CD14-positive monocyte (primary cell): ENCODE measurements at regions not wholly inside any gene's neighbourhood (a gene's known extent, or its start where the extent isn't known, plus 50 kb on each side); places are given as distances from the start of the nearest gene placed in this dataset.

Experiments
- DNase-seq, 3 donors: peaks; one replicate each; pipeline ENCODE4 v3.0.0-alpha.2; 2011 to 2022
- H2AFZ ChIP-seq: 2 replicates; pipeline ENCODE4 v1.6.0; 2012; ENCODE audit warnings: mild to moderate bottlenecking, low read depth, low read length, inconsistent platforms; ENCODE audit not compliant: insufficient read depth, poor library complexity, severe bottlenecking
- H3K27ac ChIP-seq, 2 donors: 1 replicate in 1 of 2; 2 replicates in 1 of 2; pipeline ENCODE4 v1.5.1; 2012 to 2013; ENCODE audit warnings: low read length in 2 of 2, control low read depth in 1 of 2, inconsistent platforms in 1 of 2, low read depth in 1 of 2, mild to moderate bottlenecking in 1 of 2
- H3K27me3 ChIP-seq, 2 donors: one replicate each; pipeline versions ENCODE4 v1.6.0 to v1.6.1; 2011 to 2013; ENCODE audit warnings: low read length in 2 of 2; ENCODE audit not compliant: control insufficient read depth in 2 of 2, insufficient read depth in 2 of 2
- H3K36me3 ChIP-seq, 2 donors: replicated peaks in 1 of 2; 1 replicate in 1 of 2; 2 replicates in 1 of 2; pipeline versions ENCODE4 v1.5.1 to v1.6.1; 2012 to 2013; ENCODE audit warnings: low read length in 2 of 2, control low read depth in 1 of 2, inconsistent platforms in 1 of 2, mild to moderate bottlenecking in 1 of 2; ENCODE audit not compliant: insufficient read depth in 2 of 2, control insufficient read depth in 1 of 2
- H3K4me1 ChIP-seq, 2 donors: 1 replicate in 1 of 2; 2 replicates in 1 of 2; pipeline versions ENCODE4 v1.5.1 to v1.6.1; 2012 to 2013; ENCODE audit warnings: low read length in 2 of 2, control low read depth in 1 of 2, inconsistent platforms in 1 of 2, mild to moderate bottlenecking in 1 of 2, moderate library complexity in 1 of 2; ENCODE audit not compliant: insufficient read depth in 2 of 2, control insufficient read depth in 1 of 2
- H3K4me2 ChIP-seq: replicated peaks from 2 replicates; pipeline ENCODE3; 2012; ENCODE audit warnings: low read length, moderate library complexity, mild to moderate bottlenecking; ENCODE audit not compliant: poor library complexity, severe bottlenecking; ENCODE audit errors: extremely low read depth
- H3K4me3 ChIP-seq, 3 experiments: fragments of 200-600 bp in 1 of 3; sonication (generic) in 1 of 3; replicated peaks in 1 of 3; 1 replicate in 2 of 3; 2 replicates in 1 of 3; pipeline ENCODE4 v1.5.1; 2011 to 2013; ENCODE audit warnings: low read length in 3 of 3, mild to moderate bottlenecking in 3 of 3, control low read depth in 2 of 3, low read depth in 2 of 3, inconsistent platforms in 1 of 3, moderate library complexity in 1 of 3
- H3K79me2 ChIP-seq: 2 replicates; pipeline ENCODE4 v1.6.0; 2012; ENCODE audit warnings: mild to moderate bottlenecking, control low read depth, inconsistent platforms, low read length, moderate library complexity; ENCODE audit not compliant: insufficient read depth
- H3K9ac ChIP-seq: 2 replicates; pipeline ENCODE4 v1.6.0; 2017; ENCODE audit warnings: low read length, mild to moderate bottlenecking; ENCODE audit not compliant: insufficient read depth, poor library complexity, severe bottlenecking
- H3K9me3 ChIP-seq, 2 donors: replicated peaks in 1 of 2; 1 replicate in 1 of 2; 2 replicates in 1 of 2; pipeline versions ENCODE4 v1.5.1 to v1.6.1; 2012 to 2013; ENCODE audit warnings: low read length in 2 of 2, control low read depth in 1 of 2; ENCODE audit not compliant: control insufficient read depth in 1 of 2, insufficient read depth in 1 of 2
- H4K20me1 ChIP-seq: 2 replicates; pipeline ENCODE4 v1.6.0; 2012; ENCODE audit warnings: mild to moderate bottlenecking, low read length, control low read depth, moderate library complexity; ENCODE audit not compliant: insufficient read depth
- H3K27ac Mint-ChIP-seq, 7 donors: one replicate each; pipeline ENCODE4 v1.8.0; 2020; ENCODE audit warnings: mild to moderate bottlenecking in 7 of 7, mixed read lengths in 7 of 7, moderate library complexity in 6 of 7, inconsistent platforms in 2 of 7
- H3K27me3 Mint-ChIP-seq, 3 donors: one replicate each; pipeline ENCODE4 v1.8.0; 2021 to 2022; ENCODE audit warnings: low read depth in 3 of 3, mild to moderate bottlenecking in 3 of 3, mixed read lengths in 3 of 3, moderate library complexity in 3 of 3, inconsistent platforms in 1 of 3
- H3K36me3 Mint-ChIP-seq, 2 donors: one replicate each; pipeline ENCODE4 v1.8.0; 2020; ENCODE audit warnings: mixed read lengths in 2 of 2, inconsistent platforms in 1 of 2, mild to moderate bottlenecking in 1 of 2
- H3K4me1 Mint-ChIP-seq: one replicate; pipeline ENCODE4 v1.8.0; 2020; ENCODE audit warnings: mild to moderate bottlenecking, mixed read lengths
- H3K4me3 Mint-ChIP-seq, 2 donors: one replicate each; pipeline ENCODE4 v1.8.0; 2020; ENCODE audit warnings: mild to moderate bottlenecking in 2 of 2, mixed read lengths in 2 of 2, moderate library complexity in 1 of 2
- H3K9me3 Mint-ChIP-seq, 7 donors: one replicate each; pipeline ENCODE4 v1.8.0; 2020 to 2022; ENCODE audit warnings: mixed read lengths in 7 of 7, mild to moderate bottlenecking in 6 of 7, moderate library complexity in 6 of 7, inconsistent platforms in 2 of 7
- CTCF ChIP-seq: fragments of 200-600 bp; IDR thresholded peaks from one replicate; pipeline ENCODE4 v1.8.0; 2022; ENCODE audit warnings: antibody characterized with exemption, mild to moderate bottlenecking
- WGBS: methylation state at CpG from one replicate; pipeline ENCODE4 v1.1.5; 2013; ENCODE audit warnings: missing lambda C conversion rate; ENCODE audit not compliant: insufficient coverage; 5-methylcytosine and 5-hydroxymethylcytosine counted together
- intact Hi-C, 2 donors: fragments of 100-400 bp; cut with micrococcal nuclease; formaldehyde crosslinking; loops; one replicate each; pipeline versions ENCODE4 v1.15.0 to v1.15.1; 2023

- no peak overlapping the region for H3K4me2 ChIP-seq
- DNase-seq: no peak
- no peak for TF ChIP-seq CTCF
- Mint-ChIP-seq H3K9me3 (peaks cover 0 to 4% (median 0%) of the 10 kb centered on the region in 7 donors), H3K4me3 (no peak overlapping the region), H3K27ac (no peak overlapping the region), H3K27me3 (no peaks in the 10 kb centered on the region), H3K36me3 (no peaks in the 10 kb centered on the region), H3K4me1 (no peaks in the 10 kb centered on the region)
- H3K27me3 ChIP-seq: no peaks in the 10 kb centered on the region
- no peaks in the 10 kb centered on the region for H3K4me1 ChIP-seq
- H3K9me3 ChIP-seq: no peaks in the 10 kb centered on the region
- no peaks in the 10 kb centered on the region for H3K36me3 ChIP-seq
- no peak overlapping the region for H3K9ac ChIP-seq
- intact Hi-C loops: no loop called here
- H3K79me2 ChIP-seq: no peaks in the 10 kb centered on the region
- H2AFZ ChIP-seq: no peak overlapping the region
- H3K4me3 ChIP-seq: no peak overlapping the region
- H3K27ac ChIP-seq: no peak overlapping the region
- H4K20me1 ChIP-seq: no peaks in the 10 kb centered on the region
Measured at GRCh38 chr13:106899442-106899841, 331.5 kb upstream of the ARGLU1 start.

- no peaks in the 10 kb centered on the region for H3K4me1 ChIP-seq
- H3K9me3 Mint-ChIP-seq: peaks cover 0 to 4% (median 0%) of the 10 kb centered on the region in 7 donors
- no peak overlapping the region for H2AFZ ChIP-seq
- H3K27ac ChIP-seq: no peak overlapping the region
- intact Hi-C loops: no loop called here
- H3K4me2 ChIP-seq: no peak overlapping the region
- H3K36me3 ChIP-seq: no peaks in the 10 kb centered on the region
- H3K4me3 ChIP-seq: no peak overlapping the region
- no peak for TF ChIP-seq CTCF
- no CpG with 5 or more reads among the region's 2 CpGs for WGBS
- no peaks in the 10 kb centered on the region for H4K20me1 ChIP-seq
- H3K27ac Mint-ChIP-seq: no peak overlapping the region
- H3K9ac ChIP-seq: no peak overlapping the region
- no peaks in the 10 kb centered on the region for H3K79me2 ChIP-seq
- H3K27me3 Mint-ChIP-seq: no peaks in the 10 kb centered on the region
- no peak for DNase-seq
- H3K9me3 ChIP-seq: no peaks in the 10 kb centered on the region
- no peaks in the 10 kb centered on the region for H3K4me1 Mint-ChIP-seq
- H3K27me3 ChIP-seq: no peaks in the 10 kb centered on the region
- no peak overlapping the region for H3K4me3 Mint-ChIP-seq
- H3K36me3 Mint-ChIP-seq: no peaks in the 10 kb centered on the region
Measured at GRCh38 chr13:106898231-106898630, 330.3 kb upstream of the ARGLU1 start.
